GM19240 (cell line): ENCODE measurements at regions not wholly inside any gene's neighbourhood (a gene's known extent, or its start where the extent isn't known, plus 50 kb on each side); places are given as distances from the start of the nearest gene placed in this dataset.

ENCODE experiments used
- DNase-seq: peaks from one replicate; pipeline ENCODE4 v3.0.0; 2011; ENCODE audit warnings: low spot score; ENCODE audit not compliant: insufficient read length

GRCh38 chr13:79090552-79091124, 315.4 kb downstream of the RBM26 start:
- no peak for DNase-seq

DNA sequence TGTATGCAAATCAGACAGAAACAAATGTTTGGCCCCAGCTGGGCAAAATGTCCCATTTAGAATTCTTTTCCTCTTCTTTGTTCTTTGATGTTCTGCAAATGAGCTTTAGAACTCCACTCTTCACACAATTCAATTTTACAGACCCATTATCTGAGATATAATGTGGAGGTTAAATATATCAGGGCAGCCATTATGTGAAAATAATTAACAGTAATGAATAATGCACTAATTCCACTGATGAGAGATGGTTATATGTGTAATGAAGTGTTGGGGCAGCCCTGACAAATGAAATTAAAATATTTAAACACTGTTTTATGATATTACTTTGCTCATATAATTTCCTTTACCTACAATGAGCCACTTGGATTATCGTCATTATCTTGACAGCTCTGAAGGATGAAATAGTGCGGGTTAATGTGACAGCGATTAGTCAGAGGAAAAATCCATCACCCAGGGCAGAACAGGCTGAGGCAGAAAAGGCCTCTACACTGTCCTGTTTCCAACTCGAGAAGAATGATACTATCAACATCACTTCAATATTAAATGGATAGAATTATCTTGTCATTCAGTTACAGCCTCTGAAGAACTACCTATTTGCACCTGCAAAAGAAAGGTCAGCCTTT, 321.1 kb downstream of the RBM26 start:
- no peak for DNase-seq

- DNase-seq: no peak
Observed at GRCh38 chr13:79081942-79082341, 324.1 kb downstream of the RBM26 start.

GRCh38 chr13:79079351-79079839, 326.7 kb downstream of the RBM26 start:
- no peak for DNase-seq

GRCh38 chr13:79075703-79076102, 330.4 kb downstream of the RBM26 start:
- DNase-seq: no peak

DNA sequence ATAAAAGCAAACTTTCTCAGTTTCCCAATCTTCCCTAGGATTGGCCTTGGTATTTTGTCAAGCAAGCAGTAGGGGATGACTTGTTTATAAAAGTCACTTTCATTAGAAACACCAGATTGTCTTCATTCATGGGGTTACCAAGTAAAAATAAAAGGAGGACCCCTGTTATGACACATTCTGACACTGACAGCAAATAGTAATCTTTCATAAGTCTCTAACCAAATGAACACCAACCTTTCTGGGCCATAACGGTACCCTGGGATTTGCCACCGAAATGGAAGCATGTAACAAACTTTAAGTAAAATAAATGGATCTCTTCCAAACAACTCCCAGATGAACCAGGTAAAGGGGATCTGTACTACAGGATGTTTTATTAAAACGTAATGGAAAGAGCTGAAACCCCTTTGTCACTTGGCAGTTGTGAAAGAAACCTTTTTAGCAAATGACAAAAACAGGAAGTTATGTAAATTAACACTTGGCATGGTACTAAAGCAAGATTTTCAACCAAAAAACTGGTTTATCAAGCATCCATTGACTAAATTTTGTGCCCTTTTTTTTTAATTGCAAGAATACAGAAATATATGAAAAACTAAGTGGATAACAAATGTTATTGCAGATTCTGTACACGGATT, 335.6 kb downstream of the RBM26 start:
- DNase-seq: no peak

DNA sequence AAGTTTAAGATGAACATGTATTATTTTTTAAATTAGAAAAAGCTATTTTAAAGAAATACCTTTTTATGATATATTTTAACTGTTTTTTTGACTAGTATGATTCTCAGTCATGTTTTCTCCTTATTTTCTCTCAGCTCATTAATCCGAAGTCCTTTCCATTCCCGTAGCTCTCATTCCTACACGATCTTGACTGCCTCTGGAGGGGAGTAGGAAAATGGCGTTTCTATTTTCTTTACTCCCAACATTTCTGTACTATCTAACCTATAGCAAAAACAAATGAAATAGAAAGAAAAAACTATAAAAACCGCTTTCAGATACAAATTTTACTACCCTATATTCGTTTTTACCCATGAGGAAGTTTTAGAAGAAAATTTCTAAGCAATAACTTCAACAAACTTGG, 343.8 kb downstream of the RBM26 start:
- no peak for DNase-seq

DNA sequence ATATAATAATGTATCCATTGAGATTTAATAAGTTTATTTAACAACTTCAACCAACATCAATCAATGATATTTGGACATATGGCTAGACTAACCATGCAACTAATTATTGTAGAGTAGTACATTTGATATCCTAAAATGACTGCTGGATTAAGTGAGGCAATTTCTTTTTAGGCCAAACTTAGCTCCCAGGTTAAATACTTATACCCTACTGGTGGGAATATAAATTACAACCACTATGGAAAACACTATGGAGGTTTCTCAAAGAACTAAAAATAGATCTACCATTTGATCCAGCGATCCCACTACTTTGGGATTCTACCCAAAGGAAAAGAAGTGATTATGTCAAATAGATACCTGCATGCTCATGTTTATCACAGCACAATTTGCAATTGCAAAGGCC, 345.8 kb downstream of the RBM26 start:
- no peak for DNase-seq

GRCh38 chr13:79056706-79057105, 349.3 kb downstream of the RBM26 start:
- DNase-seq: no peak

DNA sequence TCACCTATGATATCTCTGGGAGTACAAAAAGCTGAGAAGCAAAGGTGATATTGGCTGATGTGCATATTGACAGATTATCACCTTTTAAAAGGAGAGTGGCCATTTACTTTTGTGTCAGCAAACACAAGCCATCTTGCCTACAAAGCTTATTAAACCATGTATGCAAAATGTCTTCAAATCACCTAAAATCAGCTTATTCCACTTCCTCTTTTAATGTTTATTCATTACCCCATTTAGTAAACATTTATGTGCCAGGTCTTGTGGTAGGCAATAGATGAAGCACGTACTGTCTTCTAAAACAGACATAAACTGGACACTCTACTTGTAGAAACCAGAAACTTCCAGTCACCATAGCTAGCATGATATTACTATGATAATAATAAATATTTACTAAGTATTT, 354.6 kb downstream of the RBM26 start:
- DNase-seq: no peak

DNA sequence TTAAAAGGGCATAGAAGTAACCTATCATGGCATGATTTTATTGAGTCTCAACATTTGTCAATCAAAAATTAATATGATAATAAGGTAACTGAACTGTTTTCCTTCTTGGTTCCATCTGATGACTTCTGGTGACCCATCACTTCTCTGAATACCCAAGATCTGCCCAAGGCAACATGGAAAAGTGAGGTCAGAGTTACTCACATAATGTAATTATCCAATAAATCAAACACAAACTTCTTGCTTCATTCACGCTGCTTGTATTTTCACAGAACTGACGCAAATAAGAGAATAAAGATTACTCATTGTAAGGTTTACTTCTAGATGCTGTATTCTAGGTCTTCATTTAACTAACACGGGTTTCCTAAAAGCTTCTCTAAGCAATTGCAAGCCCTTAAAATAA, 361.6 kb downstream of the RBM26 start:
- DNase-seq: no peak

- no peak for DNase-seq
Observed at GRCh38 chr13:79043208-79043607, 362.8 kb downstream of the RBM26 start.

DNA sequence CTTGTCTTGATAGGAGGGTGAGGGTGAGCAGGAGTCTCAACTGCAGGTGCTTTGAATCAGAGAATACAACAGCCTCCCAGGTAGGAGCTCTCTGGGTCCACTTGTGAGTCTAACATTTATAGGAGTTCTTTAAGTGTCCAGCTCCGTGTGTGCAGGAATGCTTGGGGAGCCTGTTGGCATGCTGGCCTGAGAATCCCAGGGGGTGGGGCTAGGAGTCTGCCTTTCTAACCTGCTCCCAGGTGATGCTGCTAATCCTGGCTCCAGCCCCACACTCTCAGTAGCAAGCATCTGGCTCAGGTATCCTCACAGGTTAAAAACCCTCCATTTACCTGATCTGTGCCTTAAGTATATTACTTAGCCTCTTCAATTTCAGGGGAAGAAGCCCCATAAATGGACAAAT, 368.9 kb downstream of the RBM26 start:
- no peak for DNase-seq

DNA sequence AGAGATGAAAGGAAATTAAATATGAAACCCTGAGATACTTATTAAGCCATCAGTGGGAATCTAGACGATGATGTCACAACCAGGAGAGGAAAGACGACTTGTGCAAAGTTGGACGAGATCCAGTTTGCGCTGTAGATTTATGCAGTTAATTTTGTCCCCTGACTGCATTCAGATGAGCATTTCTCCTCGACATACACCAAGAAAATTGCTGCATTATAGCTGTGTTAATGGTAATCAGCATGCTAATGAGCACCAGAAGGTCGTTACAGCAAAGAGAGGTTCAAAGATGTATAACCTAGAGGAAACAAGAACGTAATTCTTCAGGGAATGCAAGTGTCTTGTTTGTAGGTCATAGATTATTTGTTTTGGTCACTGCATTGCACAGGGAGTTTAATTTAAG, 371.7 kb downstream of the RBM26 start:
- DNase-seq: no peak

DNA sequence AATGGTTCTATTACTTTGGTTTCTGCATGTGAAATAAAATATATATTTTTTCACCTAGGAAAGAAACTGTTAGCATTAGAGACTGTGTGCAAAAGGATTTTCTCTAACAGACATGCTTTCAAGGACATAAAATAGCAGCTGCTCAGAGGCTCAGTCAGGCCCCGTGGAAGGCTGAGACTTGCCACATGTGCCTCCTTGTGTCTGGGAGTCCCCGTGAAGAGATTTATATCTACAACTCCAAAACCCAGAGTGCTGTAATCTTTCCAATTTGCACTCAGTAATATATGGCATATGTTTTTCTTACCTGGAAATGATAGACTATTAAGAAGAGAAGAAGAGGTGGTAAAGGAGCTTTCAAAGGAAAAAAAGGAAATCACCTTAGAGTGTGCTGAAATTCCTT, 371.6 kb upstream of the OBI1 start:
- DNase-seq: no peak

DNA sequence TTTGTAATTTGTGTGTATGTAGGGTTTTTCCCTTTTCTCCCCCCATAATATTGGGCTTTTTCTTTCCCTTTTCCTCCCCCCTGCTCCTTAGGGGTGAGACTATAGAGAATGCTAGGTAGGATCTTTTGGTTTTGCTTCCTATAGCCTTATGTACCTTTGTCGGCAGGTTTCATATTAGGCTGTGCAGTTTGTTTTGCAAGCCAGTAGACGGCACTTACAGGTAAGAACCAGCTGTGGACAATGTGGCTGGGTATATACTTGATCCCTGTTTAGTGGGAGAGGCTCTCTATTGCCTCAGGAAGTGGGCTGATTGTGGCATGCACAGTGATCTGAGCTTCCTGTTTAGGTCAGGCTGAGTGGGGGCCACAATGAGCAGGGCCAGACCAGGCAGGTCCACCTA, 359.2 kb upstream of the OBI1 start:
- no peak for DNase-seq

DNA sequence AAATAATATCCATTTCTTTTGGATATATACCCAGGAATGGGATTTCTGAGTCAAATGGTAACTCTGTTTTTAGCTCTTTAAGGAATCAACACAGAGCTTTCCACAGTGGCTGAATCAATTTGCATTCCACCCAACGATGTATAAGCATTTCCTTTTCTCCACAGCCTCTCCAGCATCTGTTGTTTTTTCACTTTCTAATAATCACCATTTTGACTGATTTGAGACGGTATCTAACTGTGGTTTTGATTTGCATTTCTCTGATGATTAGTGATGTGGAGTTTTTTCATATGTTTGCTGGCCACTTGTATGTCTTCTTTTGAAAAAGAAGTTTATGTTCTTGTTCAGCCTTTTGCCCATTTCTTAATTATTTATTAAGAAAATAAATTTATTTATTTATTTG, 352.2 kb upstream of the OBI1 start:
- no peak for DNase-seq

- no peak for DNase-seq
Observed at GRCh38 chr13:79003989-79004898, 345.3 kb upstream of the OBI1 start.

- DNase-seq: no peak
Observed at GRCh38 chr13:78999494-78999893, 340.5 kb upstream of the OBI1 start.

DNA sequence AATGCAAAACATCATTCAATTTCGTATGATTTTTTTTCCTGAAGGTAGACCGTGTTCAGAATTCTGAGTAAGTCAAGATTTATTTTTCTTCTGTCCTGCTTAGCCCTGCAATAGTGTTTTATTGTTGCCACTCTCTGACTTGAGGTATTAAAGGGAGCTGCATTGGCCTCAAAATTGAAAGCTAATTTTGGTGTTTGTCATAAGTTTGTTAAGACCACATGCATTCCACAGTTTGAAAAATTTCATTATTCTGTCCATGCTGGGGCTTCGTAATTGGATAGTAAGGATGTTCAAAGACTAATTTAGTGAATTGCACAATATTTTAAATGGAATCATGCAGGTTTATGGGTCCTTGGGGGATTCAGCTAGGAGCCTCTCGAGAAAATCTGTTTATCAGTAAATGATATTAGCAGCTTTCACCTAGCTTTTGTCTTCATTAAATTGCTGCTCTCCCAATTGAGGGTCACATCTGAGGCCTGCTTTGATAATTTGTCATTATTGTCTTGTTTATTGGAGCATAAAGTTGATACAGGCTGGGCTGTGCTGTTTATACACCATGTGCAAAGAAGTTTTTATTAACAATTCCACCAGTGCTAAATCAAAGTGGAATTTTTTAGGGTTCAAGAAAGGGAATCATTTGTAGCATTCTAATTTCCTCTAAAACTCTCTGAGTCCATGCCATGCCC, 339.8 kb upstream of the OBI1 start:
- DNase-seq: no peak

DNA sequence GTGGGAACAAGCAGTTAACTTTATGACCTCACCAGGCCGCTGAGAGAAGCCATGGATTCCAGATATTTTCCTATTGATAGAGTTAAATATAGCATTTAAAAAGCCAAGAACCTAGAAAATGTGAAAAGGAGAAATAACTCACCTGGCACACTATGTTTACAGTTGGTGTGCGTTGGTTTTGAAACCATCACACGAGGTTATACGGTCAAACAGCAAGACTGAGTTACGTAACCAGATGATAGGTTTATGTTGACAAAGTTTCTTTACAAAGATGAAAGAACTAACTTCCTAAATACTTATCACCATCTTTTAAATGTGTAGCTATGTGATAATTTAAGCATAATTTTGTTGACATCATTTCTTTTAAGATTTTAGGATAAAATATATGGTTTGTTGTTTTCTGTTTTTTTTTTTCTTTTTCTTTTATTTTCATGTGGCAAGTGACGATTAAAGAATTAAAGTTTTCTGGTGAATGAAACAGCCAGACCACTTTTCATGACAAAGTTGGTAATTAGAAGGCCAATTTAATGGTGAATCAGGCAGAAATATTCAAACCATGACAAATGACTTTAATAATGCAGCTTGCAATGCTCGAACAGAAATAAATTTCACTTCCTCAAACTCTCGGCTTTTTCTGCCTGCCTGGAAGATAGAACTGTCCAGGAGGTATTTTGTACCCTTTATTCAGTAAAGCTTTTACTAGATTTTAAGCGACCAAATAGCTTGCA, 339.1 kb upstream of the OBI1 start:
- DNase-seq: no peak
